ENCODE measurements at regions not wholly inside any gene's neighbourhood (a gene's known extent, or its start where the extent isn't known, plus 50 kb on each side); places are given as distances from the start of the nearest gene placed in this dataset.

DNA sequence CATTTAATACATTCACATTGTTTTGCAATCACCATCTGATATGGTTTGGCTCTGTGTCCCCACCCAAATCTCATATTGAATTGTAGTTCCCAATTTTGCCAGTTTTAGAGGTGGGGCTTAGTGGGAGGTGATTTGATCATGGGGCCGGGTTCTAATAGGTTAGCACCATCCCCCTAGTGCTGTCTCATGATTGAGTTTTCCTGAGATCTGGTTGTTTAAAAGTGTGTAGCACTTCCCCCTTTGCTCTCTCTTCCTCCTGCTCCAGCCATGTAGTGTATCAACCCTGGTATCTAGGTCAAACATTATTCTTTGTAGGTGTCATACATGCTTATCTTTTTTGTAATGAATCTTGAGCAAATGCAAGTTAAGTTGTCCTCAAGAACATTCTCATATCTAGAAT is 83.3 kb upstream of the KIT start:
- DNase-seq (ENCODE audit: low read depth in 2 of 2) = no peak
- TF ChIP-seq, protein P1, sequence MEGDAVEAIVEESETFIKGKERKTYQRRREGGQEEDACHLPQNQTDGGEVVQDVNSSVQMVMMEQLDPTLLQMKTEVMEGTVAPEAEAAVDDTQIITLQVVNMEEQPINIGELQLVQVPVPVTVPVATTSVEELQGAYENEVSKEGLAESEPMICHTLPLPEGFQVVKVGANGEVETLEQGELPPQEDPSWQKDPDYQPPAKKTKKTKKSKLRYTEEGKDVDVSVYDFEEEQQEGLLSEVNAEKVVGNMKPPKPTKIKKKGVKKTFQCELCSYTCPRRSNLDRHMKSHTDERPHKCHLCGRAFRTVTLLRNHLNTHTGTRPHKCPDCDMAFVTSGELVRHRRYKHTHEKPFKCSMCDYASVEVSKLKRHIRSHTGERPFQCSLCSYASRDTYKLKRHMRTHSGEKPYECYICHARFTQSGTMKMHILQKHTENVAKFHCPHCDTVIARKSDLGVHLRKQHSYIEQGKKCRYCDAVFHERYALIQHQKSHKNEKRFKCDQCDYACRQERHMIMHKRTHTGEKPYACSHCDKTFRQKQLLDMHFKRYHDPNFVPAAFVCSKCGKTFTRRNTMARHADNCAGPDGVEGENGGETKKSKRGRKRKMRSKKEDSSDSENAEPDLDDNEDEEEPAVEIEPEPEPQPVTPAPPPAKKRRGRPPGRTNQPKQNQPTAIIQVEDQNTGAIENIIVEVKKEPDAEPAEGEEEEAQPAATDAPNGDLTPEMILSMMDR (IDR thresholded peaks at IDR 0.05; ENCODE audit: low read depth, low read length) = no peak
- H3K4me3 ChIP-seq (replicated peaks in 1 of 2; ENCODE audit: low read depth in 2 of 2, low read length in 2 of 2) = no peak overlapping the region

DNA sequence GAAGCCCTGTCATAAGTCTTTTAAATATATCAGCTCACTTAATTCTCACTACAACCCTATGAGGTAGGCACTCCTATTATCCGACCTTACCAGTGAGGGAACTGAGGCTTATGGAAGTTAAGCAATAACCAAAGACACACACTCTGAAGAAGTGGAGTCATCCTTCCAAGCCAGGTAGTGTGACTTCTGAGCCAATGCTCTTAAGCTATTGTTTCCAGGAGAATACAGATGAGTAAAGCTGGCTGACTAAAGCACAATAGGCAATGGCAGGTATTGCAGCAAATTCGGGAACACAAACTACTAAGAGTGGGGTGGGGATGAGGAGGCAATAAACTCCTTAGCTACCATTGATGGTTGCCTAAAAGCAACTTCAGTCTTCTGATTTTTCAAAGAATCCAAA is 81.8 kb upstream of the KIT start:
- H3K4me3 ChIP-seq (replicated peaks in 1 of 2; ENCODE audit: low read depth in 2 of 2, low read length in 2 of 2) = no peak overlapping the region
- no peak for DNase-seq (ENCODE audit: low read depth in 2 of 2)
- TF ChIP-seq, protein P1 (IDR thresholded peaks at IDR 0.05; ENCODE audit: low read depth, low read length) = no peak

DNA sequence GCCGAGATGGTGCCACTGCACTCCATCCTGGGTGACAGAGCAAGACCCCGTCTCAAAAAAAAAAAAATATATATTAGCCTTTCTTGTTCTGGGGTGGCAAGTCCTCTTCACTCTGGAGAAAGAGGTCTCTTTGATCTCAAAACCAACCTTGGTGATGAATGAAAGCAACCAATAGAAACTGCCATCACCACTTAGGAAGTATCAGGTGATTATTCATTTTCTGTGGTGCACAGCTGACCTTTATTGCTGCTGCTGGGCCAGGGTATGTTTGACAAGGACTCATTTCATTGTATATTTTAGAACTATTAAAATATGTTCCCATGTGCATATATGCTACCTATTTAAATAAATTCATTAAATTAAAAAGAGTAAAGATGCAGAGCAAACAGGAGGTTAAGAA is 76.0 kb upstream of the KIT start:
- no peak overlapping the region for H3K4me3 ChIP-seq (replicated peaks in 1 of 2; ENCODE audit: low read depth in 2 of 2, low read length in 2 of 2)
- TF ChIP-seq, protein P1 (IDR thresholded peaks at IDR 0.05; ENCODE audit: low read depth, low read length) = no peak
- DNase-seq (ENCODE audit: low read depth in 2 of 2) = no peak

DNA sequence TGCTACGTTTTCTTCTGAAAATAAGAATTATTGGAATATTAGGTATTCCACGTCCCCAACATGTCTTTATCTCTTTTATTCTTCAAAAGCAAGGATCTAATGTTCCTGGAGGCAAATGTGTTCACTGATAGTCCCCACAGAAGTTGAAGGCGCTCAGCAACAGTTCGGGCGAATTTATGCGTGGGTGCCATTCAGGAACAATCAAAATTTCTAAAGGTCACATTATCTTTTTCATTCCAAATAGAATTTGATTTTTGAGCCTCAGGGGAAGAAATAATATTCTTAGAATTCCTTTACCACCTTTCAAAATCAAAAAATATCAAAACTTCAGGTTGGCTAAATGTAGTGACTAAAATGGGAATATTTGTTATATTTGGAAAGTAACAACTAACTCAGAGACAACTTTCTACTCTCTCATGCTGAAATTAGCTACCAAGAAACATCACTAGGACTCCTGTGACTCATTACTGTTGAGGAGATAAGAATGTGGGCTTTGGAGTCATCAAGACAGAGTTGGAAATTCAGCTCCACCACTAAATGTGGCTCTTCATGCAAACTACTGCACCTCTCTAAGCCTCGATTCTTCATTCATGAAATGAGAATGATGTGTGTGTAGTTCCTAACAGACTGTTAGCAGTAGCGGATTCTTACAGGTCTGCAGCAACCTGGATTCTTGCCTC is 72.3 kb upstream of the KIT start:
- H3K4me3 ChIP-seq (replicated peaks in 1 of 2; ENCODE audit: low read depth in 2 of 2, low read length in 2 of 2) = no peak overlapping the region
- DNase-seq (ENCODE audit: low read depth in 2 of 2) = peak; percentile 13 to 25
- TF ChIP-seq, protein P1 (IDR thresholded peaks at IDR 0.05; ENCODE audit: low read depth, low read length) = no peak

DNA sequence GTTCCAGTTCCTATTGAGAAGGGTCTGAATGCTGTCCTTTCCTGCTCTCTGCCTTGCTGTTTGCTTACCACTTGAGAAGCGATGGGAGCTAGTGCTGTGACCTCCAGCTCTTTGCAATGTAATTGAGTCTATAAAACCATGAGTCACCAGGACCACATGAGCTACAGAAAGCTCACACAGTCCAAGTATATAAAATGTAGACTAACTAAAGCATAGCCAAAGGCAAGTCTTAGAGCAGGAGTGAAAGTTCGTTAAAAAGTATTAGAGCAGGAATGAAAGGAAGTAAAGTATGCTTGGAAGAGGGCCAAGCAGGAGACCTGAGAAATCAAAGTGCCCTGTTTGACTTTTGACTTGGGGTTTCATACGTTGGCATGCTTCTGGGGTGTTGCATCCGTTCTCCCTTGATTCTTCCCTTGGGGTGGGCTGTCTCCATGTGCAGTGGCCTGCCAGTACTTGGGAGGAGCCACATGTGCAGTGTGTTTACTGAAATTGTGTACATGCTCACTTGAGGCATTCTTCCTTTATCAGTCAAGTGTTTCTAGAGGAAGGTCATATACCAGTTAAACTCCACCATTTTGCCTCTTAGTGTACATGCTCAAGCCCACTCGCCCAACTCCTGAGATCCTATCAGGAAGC is 71.3 kb upstream of the KIT start:
- H3K4me3 ChIP-seq (replicated peaks in 1 of 2; ENCODE audit: low read depth in 2 of 2, low read length in 2 of 2) = no peak overlapping the region
- peak; percentile 6 to 7 for DNase-seq (ENCODE audit: low read depth in 2 of 2)
- TF ChIP-seq, protein P1 (IDR thresholded peaks at IDR 0.05; ENCODE audit: low read depth, low read length) = no peak

DNA sequence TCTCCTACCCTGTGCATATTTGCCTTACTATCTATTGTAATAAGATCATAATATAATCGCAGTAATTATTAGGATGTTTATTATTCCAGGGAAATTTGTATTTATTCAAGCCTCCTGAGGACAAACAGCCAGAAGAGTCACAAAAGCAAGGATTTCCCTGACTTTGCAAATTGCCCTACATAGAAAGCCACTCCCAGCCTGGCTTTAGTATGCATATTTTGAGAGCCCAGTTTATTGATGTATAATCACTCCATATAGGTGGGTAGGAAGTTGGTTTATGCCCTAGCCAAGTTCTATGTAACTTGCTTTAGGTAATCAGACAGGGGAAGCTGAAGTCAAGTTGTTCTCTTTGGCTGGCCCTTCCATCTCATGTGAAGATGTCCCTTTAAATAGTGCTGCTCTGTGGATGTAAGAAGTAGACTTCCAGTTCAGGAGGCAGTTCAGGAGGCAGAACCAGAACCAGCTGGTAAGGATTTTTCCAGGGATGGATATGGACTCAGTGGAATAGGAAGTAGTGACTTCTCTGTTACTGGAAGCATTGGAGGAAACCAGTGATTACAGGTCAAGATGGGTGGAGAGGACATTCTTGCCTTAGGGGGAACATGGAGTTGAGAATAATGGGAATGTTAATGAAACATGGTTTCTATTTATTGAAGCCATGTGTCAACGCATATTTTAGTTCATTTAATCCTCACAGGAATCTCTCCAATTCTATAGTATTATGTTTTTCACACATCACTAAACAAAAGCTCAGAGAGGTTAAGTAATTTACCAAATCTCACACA is 70.5 kb upstream of the KIT start:
- H3K4me3 ChIP-seq (replicated peaks in 1 of 2; ENCODE audit: low read depth in 2 of 2, low read length in 2 of 2) = no peak overlapping the region
- TF ChIP-seq, protein P1 (IDR thresholded peaks at IDR 0.05; ENCODE audit: low read depth, low read length) = no peak
- DNase-seq (ENCODE audit: low read depth in 2 of 2) = no peak
